HL-60/S4 treated with retinoic acid at 250 ng/mL for 4 days and 3 days (cell line): ENCODE measurements at regions not wholly inside any gene's neighbourhood (a gene's known extent, or its start where the extent isn't known, plus 50 kb on each side); places are given as distances from the start of the nearest gene placed in this dataset.
"Not testable (repeated sequence)": the region's sequence is repeated elsewhere in the genome, so short reads cannot be mapped to it uniquely, and the experiment has no call there.

Experiments used
- in situ Hi-C: fragments of 300-500 bp; cut with MboI; formaldehyde crosslinking; loops from 2 replicates; pipeline ENCODE4 v1.7.0; 2022; ENCODE audit warnings: low sequenced_read_pairs

DNA sequence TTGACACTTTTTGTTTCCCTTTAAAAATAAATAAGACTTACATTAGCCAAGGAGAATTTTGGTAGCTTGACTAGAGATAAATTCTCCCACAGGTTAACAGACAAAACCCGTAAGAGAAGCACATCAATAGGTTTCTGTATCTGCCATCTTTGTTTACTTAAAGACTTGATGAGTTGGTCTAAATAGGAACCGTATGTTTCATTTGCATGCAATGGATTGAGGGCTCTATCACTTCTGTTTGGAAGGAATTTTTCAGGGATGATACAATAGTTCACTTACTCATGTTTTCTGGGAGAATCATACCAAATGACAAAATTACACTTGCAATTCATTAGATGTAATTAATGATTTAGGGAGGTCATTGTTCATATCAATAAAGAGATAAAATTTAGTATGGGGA is 631.5 kb upstream of the NR2F2 start:
- in situ Hi-C loops: no loop called here

DNA sequence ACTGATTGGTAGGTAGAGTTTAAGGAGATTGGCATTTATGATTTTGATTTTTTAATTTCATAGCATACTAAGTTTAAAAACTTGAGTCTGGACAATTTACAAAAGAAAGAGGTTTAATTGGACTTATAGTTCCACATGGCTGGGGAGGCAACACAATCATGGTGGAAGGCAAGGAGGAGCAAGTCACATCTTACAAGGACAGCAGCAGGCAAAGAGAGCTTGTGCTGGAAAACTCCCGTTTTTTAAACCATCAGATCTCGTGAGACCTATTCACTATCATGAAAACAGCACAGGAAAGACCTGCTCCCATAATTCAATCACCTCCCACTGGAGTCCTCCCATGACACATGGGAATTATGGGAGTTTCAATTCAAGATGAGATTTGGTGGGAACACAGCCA is 630.9 kb upstream of the NR2F2 start:
- in situ Hi-C loops: no loop called here

DNA sequence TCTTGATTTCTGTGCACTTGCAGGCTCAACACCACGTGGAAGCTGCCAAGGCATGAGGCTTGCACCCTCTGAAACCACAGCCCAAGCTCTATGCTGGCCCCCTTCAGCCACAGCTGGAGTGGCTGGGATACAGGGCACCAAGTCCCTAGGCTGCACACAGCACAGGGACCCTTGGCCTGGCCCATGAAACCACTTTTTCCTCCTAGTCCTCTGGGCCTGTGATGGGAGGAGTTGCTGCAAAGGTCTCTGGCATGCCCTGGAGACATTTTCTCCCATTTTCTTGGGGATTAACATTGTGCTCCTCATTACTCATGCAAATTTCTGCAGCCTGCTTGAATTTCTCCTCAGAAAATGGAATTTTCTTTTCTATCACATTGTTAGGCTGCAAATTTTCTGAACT is 629.8 kb upstream of the NR2F2 start:
- in situ Hi-C loops: not testable (repeated sequence)

DNA sequence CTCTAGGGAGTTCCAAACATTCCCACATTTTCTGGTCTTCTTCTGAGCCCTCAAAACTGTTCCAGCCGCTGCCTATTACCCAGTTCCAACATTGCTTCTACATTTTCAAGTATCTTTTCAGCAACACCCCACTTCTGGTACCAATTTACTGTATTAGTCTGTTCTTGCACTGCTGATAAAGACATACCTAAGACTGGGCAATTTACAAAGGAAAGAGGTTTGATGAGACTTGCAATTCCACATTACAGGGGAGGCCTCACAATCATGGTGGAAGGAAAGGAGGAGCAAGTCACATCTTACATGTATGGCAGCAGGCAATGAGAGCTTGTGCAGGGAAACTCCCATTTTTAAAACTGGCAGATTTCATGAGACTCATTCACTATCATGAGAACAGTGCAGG is 629.1 kb upstream of the NR2F2 start:
- in situ Hi-C loops: no loop called here

DNA sequence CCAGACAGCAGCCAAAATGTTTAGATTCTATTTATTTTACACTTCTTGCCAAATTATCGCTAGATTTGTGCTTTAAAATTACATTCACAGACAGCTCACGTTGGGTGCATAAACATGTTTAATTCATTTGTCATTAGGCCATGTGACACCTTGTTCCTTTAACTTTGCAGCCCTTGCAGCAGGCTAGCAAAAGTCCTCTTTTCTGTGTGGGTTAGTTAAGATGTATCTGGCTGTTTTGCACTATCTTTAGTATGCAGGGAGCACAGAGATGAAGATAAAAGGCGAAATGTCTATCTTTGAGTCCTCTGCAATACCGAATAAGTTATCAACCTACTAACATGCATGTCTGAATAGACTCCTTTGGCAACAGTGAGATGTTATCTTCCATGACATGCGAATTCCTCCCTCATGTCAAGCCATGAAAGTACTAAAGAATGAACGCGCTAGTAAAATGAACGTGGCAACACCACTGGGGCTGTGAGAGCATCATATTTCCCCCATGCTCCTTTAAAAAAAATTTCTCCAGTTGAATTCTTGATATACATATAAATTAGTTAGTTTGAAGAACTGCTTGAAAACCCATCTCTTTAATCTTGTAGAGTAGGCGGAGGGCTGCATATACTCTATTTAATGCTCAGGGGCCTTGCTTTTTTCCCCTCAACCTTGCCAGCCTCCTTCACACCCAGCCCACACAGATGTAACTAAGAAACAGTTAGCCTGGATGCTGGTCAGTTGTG is 620.4 kb upstream of the NR2F2 start:
- in situ Hi-C loops: no loop called here

DNA sequence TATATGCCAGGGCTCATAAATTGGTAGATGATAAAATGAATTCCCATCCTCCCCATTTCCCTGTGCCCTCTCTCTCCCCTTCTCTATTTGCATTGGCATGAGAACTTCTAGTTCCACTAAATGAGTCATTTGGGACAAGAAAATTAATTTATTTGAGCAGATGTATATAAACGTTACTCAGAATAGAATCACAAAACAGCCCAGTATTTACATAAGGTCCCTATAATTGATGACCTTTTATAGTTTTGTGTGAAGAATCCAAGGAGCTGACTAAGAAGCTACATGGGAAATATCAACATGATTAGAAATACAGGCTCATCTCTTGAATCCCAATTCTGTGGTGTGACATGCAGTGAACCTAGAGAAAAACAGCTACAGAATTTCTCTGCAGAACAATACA is 617.7 kb upstream of the NR2F2 start:
- in situ Hi-C loops: no loop called here

DNA sequence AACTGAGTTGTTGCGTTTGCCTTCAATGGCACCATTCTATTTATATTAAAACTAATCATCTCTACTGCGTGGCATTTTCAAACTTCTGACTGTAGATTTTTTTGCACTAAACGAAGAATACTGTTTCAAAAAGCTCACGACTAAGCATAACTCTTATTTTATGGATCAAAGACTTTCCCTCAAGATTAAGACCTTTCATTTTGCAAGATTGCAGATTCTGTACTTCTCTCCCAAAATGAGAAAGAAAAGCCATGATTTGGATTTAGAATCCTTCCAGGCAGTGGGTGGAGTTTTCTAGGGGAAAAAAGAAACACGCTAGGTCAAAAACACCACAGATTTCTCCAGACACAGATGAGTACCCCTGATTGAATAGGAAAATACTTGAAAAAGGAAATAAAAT is 617.2 kb upstream of the NR2F2 start:
- in situ Hi-C loops: no loop called here

DNA sequence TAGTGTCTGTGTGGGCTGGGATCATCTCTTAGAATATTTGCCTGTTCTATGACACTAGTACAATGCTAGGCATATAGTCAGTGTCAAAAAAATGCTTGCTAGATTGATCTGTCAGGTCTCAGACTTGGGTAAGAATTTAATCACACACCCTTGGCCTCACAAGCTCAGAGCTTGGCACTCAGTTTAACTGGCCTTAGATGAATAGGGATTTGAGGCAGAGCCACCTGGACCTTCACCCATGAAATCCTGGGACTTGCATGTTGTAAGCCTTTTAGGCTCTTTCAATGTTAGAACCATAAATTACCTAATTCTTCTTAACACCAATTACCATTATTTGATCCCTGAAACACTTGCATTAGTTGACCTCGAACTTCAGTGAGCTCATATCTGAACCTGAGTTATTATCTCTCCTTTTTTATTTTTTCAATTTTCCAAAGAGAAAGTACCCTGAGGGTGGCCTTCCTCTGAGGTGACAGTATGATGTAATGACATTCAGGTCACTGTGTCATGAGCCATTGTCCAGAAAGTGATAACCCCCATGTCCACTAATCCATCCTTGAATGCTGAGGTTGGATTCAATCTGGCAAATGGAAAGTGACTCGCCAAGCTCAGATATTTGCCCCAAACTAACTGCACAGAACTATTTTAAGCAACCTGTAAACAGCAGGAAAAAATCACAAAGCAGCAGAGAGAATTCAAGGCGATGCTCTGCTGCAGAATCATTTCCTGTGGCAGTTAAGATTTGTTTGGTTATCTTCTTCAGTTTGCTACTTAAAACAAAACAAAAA is 615.2 kb upstream of the NR2F2 start:
- in situ Hi-C loops: no loop called here

DNA sequence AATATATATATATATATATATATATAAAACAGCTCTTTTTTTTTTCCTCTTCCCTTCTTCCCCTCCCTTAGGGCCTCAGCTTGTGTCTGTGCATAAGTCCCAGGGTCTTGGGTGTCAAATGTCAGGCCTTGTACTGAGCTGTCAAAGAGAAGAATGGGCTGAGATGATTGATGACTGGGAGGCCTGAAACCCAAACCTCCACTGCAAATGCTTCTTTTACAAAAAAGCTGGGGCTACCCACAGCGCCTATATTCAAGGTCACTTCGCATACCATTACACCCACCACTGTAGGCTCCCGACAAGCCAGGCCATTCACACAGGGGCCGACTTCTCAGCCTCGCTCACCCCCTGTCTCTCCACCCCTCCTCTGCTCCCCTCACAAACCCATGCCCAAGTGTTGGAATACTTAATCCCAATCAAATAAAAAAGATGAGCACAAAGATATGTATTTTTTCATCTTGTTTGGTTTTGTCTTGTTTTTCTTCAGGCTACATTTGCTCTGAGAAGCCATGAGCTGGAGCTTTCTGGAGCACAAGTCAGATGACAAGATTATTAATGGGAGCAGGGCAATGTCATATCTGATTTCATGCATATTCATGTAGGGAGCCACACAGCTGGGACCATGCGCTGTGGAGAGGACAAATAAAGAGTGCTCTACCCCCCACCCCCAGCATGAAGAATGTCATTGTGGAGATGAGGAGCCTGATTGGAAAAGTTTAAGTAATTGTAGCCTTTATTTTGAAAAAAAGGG is 614.4 kb upstream of the NR2F2 start:
- in situ Hi-C loops: no loop called here

DNA sequence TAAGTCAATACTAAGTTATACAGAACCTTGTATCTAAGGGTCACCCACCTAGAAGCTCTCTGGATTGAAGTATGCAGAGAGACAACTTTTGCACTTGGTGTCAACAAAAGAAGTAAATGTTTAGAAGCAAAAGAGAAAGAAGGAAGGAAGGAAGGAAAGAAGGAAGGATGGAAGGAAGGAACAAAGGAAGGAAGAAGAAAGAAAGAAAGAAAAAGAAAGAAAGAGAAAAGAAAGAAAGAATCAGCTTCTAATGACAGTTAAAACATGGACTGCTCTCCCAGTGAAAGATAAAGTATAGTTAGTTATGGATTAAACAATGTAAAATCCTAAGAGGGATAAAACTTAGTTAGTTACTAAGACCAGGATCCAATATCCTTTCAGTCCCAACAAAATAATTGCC is 613.8 kb upstream of the NR2F2 start:
- in situ Hi-C loops: no loop called here

DNA sequence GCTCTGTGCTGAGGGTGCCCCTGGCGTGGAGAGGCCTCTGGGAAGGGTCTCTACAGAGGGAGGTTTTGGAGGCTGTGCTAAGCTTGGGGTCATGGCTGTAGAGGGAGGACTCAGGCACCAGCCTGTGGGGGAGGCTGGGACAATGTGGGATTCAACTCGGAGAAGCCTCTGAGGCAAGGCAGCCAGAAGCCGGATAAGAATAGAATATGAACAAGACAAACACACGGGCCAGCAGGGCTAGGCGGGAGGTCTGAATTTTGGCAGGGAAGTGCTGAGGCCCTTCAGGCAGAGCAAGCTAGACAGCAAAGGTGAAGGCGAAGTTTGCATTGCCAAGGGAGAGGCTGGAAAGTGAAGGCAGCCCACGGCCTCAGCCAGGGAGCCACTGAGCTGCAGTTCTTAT is 612.1 kb upstream of the NR2F2 start:
- in situ Hi-C loops: no loop called here

DNA sequence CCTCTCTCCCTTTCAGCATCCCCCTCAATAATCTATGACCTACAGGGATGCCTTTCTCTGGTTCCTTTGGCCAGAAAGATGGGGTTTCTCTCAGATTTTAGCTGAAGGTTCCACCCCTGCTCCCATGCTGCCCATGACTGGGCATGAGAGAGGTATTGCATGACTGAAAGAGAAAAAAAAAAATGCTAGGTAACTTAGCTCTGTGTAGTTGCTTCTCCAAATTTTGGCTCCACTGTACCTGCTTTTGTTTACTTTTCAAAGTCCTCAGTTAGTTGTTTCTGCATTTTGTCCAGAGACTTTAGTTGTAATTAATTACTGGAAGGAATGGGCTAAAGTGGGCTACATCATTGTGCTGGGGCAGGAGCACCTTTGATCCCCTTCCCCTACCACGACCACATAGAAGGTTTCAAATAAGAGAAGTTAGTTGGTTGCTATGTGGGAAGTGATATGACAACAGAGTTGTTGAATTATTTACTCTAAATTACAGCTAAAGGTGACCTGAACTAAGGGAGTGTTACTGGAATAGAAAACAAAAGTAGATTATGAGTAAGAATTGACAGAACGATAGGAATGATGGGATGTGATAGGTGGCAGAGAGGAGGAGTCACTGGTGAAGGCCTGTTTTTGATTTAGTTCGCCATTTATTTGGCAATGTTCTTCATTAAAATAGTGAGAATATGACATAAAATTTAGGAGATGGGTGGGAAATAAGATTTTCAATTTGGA is 605.4 kb upstream of the NR2F2 start:
- in situ Hi-C loops: no loop called here

DNA sequence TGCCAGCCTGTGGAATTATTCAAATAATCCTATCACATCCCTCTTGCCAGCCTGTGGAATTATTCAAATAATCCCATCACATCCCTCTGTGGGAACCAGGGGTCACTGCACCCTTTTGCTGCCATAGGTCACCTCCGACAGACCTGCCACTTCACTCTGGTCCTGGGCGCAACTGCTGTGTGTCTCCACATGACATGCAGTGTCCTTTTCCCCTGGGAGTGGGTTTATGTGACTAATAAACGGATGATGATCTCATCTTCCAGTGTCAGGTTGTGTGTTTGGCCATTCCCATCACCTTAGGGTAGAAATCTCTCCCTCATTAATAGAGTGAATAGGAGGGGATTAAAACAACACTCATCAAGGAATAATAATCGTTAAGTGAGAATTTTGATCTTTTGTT is 603.6 kb upstream of the NR2F2 start:
- in situ Hi-C loops: no loop called here

DNA sequence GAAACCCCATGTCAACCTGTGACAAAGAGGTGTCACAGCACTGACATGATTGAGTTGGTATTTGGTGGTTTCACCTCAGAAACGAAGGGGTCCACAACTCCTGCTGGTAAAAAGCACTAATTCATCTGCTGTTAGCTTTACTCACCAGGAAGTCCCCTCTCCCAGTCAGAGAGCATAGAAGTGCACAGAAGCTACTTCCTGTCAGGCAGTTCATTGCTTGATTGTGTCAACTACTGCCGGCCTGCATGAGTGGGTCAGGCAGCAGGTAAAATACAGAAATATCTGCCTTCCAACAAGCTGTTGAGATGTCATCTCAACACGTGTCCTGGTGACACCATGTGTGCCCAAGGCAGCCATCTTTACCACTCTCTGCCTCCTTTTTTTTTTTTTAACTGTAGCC is 596.6 kb upstream of the NR2F2 start:
- in situ Hi-C loops: no loop called here

DNA sequence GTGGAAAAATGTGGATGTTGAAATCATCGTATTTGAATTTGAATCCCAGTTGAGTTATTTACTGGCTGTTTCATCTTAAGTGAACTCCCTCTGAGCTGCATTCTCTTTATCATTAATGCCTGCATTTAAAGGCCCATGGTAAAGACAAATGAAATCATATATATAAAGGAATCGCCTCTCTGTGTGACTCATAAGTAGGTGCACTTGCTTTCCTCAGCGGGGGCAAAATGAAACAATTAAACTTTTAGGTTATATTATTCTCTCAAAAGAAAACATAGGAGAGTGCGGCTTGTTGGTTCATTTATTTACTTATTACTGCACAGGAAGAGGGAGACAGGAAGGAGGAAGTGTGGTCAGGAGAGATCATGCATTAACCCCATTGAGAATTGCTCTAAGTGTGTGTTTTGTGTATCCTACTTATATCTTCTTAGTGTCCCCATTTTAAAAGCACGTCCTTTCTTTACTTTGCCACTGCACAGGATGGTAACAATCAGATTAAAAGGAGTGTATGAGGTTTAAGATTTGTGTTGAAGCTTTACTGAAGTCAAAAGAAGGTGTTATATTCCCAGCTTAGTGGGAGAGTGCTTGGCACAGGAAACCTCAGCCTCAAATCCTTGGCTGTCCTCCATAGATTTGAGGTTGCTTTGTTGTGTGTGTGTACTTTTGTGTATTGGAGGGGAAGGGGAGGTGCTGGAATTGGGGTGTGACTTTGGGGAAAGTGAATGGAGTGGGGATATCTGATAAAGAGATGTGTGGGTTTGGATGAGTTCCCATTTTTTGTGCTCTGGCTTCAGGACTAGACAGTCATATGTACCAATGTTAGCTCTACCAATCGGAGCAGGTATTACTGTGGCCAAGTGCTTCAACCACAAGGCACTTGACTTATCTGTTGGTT is 595.8 kb upstream of the NR2F2 start:
- in situ Hi-C loops: no loop called here

DNA sequence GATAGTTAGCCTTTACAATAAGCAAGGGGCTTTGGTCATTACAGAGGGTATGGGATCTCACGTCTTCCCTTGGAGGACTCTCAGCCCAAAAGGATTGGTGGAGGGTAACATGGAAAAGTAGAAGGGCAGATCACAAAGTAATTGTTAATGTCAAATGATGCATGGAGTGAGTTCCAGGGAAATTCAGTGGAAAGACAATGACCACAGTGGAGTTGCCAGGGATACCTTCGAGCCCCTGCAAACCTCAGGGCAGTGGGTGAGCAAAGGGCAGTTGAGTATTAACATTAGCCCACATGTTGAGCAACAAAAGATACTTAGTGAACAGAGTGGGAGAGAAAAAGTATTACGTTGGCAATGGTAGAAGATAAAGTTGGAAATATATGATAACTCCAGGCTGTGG is 593.4 kb upstream of the NR2F2 start:
- in situ Hi-C loops: no loop called here

DNA sequence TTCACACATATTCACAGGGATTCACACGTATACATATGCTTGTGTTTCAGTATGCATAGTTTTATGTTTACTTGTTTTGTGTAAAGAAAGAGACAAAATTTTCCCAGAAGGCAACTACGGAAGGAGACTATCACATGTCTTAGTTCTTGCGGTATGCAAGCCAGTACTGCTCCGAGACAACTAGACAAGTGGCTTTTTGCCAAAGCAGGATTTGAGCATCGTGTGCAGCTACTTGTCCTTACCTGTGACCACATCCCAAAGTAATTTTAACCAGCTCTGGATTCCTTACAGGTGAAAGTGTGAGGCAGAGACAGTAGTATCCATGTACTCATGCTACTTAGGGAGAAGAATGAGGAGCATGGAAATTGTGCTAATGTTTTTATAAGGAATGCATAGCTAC is 591.4 kb upstream of the NR2F2 start:
- in situ Hi-C loops: no loop called here

DNA sequence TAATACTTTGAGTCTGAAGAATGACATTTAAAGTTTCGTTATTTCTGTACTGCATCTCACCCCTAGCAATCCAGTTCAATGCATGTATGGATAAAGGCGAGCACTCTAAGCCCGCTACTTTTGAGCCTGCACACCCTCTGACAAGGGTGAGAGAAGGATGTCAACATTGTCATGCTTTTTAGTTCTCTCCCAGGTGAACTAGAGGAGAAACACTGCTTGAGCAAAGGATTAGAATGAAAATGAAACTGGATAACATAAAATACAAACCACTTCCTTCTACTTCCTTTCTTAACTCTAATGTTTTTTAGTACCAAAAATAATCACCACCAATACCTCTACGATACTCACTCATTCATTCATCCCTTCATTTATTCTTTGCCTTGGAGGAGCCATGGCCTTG is 588.7 kb upstream of the NR2F2 start:
- in situ Hi-C loops: no loop called here

DNA sequence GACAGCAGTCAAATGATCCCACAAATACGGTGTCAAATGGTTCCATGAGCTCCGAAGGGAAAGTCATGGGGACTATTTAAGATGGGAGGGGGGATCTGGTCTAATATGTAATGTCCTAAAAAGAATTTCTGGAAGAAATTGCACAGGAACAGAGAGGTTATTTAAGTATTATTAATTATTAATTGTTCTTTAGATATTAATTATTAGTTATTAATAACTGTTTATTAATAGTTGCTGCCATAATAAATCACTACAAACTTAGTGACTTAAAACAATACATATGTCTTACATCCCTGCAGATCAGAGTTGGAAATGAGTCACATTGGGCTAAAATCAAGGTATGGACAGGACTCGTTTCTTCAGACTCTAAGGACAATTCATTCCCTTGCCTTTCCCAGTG is 588.2 kb upstream of the NR2F2 start:
- in situ Hi-C loops: no loop called here

DNA sequence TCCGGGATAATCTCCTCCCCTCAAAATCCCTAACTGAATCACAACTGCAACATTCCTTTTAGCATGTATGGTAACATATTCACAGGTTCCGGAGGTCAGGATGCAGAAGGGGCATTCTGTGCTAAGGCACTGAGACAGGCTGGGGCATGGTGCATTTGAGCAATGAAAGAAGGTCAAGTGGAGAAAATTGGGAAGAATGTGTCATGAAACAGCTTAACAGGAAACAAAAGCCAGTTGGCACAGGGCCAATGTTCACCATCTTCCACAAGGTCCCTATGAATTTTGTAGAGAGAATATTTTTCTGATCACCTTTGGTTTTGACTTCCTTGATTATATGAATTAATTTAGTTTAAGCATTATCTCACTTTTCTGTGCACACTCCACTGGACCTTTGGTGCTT is 587.7 kb upstream of the NR2F2 start:
- in situ Hi-C loops: no loop called here
